SK-N-SH (cell line): ENCODE measurements at regions not wholly inside any gene's neighbourhood (a gene's known extent, or its start where the extent isn't known, plus 50 kb on each side); places are given as distances from the start of the nearest gene placed in this dataset.

Experiments used
- CTCF ChIA-PET: fragments of 300-600, 350-600 bp; formaldehyde crosslinking; extraction: SDS; loops from one replicate; lab custom pipeline; 2021; lab: Yijun Ruan, JAX
- POLR2A ChIA-PET: fragments of 350-600 bp; sonication (Branson Sonifier 250); formaldehyde crosslinking; extraction: SDS; loops from one replicate; lab custom pipeline; 2020; ENCODE audit warnings: antibody characterized with exemption, inconsistent platforms; lab: Yijun Ruan, JAX
- DNase-seq: peaks from one replicate; pipeline ENCODE4 v3.0.0; 2012
- H2AFZ ChIP-seq: fragments of 200-600 bp; sonication (generic); 2 replicates; pipeline ENCODE4 v1.8.1; 2016; ENCODE audit warnings: antibody characterized with exemption, mild to moderate bottlenecking, low read depth
- H3F3A ChIP-seq: fragments of 200-600 bp; sonication (generic); replicated peaks from 2 replicates; pipeline ENCODE3; 2016; ENCODE audit warnings: antibody characterized with exemption, mild to moderate bottlenecking; ENCODE audit not compliant: insufficient read depth
- H3K27ac ChIP-seq, 2 experiments: fragments of 200-500 bp in 1 of 2; fragments of 200-600 bp in 1 of 2; sonication (Bioruptor generic) in 1 of 2; sonication (generic), shearing (Covaris generic) in 1 of 2; 2 replicates each; pipeline versions ENCODE4 v1.5.1 to v1.6.1; 2014 to 2016; ENCODE audit warnings: low read depth in 2 of 2, inconsistent platforms in 1 of 2, low read length in 1 of 2, mild to moderate bottlenecking in 1 of 2, mixed read lengths in 1 of 2
- H3K27me3 ChIP-seq: fragments of 200-600 bp; sonication (generic), shearing (Covaris generic); 2 replicates; pipeline ENCODE4 v1.6.1; 2016; ENCODE audit warnings: mixed run types; ENCODE audit not compliant: insufficient read depth
- H3K36me3 ChIP-seq, 2 experiments: fragments of 200-500 bp in 1 of 2; fragments of 200-600 bp in 1 of 2; sonication (Bioruptor generic) in 1 of 2; sonication (generic) in 1 of 2; replicated peaks in 1 of 2; 2 replicates each; pipeline versions ENCODE3 to v1.5.1; 2014 to 2016; ENCODE audit warnings: low read length in 1 of 2, mild to moderate bottlenecking in 1 of 2; ENCODE audit not compliant: insufficient read depth in 2 of 2, control insufficient read depth in 1 of 2
- H3K4me1 ChIP-seq, 2 experiments: fragments of 200-500 bp in 1 of 2; fragments of 200-600 bp in 1 of 2; sonication (Bioruptor generic) in 1 of 2; sonication (generic), shearing (Covaris generic) in 1 of 2; 2 replicates each; pipeline versions ENCODE4 v1.5.1 to v1.6.1; 2014 to 2016; ENCODE audit warnings: low read depth in 1 of 2, low read length in 1 of 2, mixed run types in 1 of 2; ENCODE audit not compliant: insufficient read depth in 2 of 2, control insufficient read depth in 1 of 2
- H3K4me2 ChIP-seq: fragments of 200-600 bp; sonication (generic), shearing (Covaris generic); 2 replicates; pipeline ENCODE4 v1.6.1; 2017; ENCODE audit warnings: mixed run types
- H3K4me3 ChIP-seq, 2 experiments: fragments of 200-500 bp in 1 of 2; fragments of 200-600 bp in 1 of 2; sonication (Bioruptor generic) in 1 of 2; sonication (generic), shearing (Covaris generic) in 1 of 2; 2 replicates each; pipeline versions ENCODE4 v1.5.1 to v1.8.1; 2014 to 2016; ENCODE audit warnings: low read depth in 2 of 2, inconsistent platforms in 1 of 2, low read length in 1 of 2, mild to moderate bottlenecking in 1 of 2, mixed read lengths in 1 of 2, moderate library complexity in 1 of 2
- H3K79me2 ChIP-seq: fragments of 200-600 bp; sonication (generic); 2 replicates; pipeline ENCODE4 v1.8.1; 2017; ENCODE audit warnings: mild to moderate bottlenecking; ENCODE audit not compliant: insufficient read depth
- H3K9ac ChIP-seq: fragments of 200-600 bp; sonication (generic); 2 replicates; pipeline ENCODE4 v1.6.1; 2017; ENCODE audit warnings: mixed run types
- H3K9me2 ChIP-seq: fragments of 200-600 bp; sonication (generic); 2 replicates; pipeline ENCODE4 v1.6.1; 2017; ENCODE audit warnings: mixed run types
- H3K9me3 ChIP-seq: fragments of 200-600 bp; sonication (generic); 2 replicates; pipeline ENCODE4 v1.6.1; 2017; ENCODE audit warnings: mixed run types, mild to moderate bottlenecking, moderate library complexity
- H4K20me1 ChIP-seq: fragments of 200-600 bp; sonication (generic); 2 replicates; pipeline ENCODE4 v1.6.1; 2017; ENCODE audit warnings: mild to moderate bottlenecking, mixed run types; ENCODE audit not compliant: insufficient read depth
- CTCF ChIP-seq: fragments of 200-600 bp; sonication (generic); IDR thresholded peaks from 2 replicates; pipeline ENCODE4 v1.6.1; 2017; ENCODE audit warnings: antibody characterized with exemption, mild to moderate bottlenecking, moderate library complexity
- ELF1 ChIP-seq: IDR thresholded peaks from 2 replicates; pipeline ENCODE4 v1.4.0; 2012
- EP300 ChIP-seq, 2 experiments: IDR thresholded peaks; 2 replicates each; pipeline versions ENCODE4 v1.4.0 to v1.6.1; 2012; ENCODE audit warnings: borderline replicate concordance in 1 of 2, low read depth in 1 of 2, low read length in 1 of 2
- FOXJ3 ChIP-seq: sonication (generic); formaldehyde crosslinking; IDR thresholded peaks from 2 replicates; pipeline ENCODE4 v1.5.1; 2020; ENCODE audit warnings: mild to moderate bottlenecking, missing genetic modification reagents
- FOXM1 ChIP-seq: IDR thresholded peaks from 2 replicates; pipeline ENCODE4 v1.4.0; 2012; ENCODE audit warnings: low read depth, mild to moderate bottlenecking
- GABPA ChIP-seq: IDR thresholded peaks from 2 replicates; pipeline ENCODE4 v1.4.0; 2012; ENCODE audit warnings: low read depth, mild to moderate bottlenecking
- JUND ChIP-seq: IDR thresholded peaks from 2 replicates; pipeline ENCODE4 v1.4.0; 2012
- MAX ChIP-seq: IDR thresholded peaks from 2 replicates; pipeline ENCODE4 v1.4.0; 2012; ENCODE audit warnings: low read depth
- NFIC ChIP-seq: IDR thresholded peaks from 2 replicates; pipeline ENCODE4 v1.4.0; 2012; ENCODE audit warnings: borderline replicate concordance
- RAD21 ChIP-seq: IDR thresholded peaks from 2 replicates; pipeline ENCODE4 v1.6.1; 2012; ENCODE audit warnings: mild to moderate bottlenecking, low read length
- SMC3 ChIP-seq: IDR thresholded peaks from 2 replicates; pipeline ENCODE4 v1.6.1; 2012; ENCODE audit warnings: low read depth, low read length, improper control_type of control experiment
- TEAD4 ChIP-seq: IDR thresholded peaks from 2 replicates; pipeline ENCODE4 v1.4.0; 2012; ENCODE audit warnings: mild to moderate bottlenecking, borderline replicate concordance; ENCODE audit not compliant: insufficient read depth
- USF1 ChIP-seq: IDR thresholded peaks from 2 replicates; pipeline ENCODE4 v1.4.0; 2012; ENCODE audit warnings: low read depth, borderline replicate concordance
- USF2 ChIP-seq: fragments of 150-350 bp; IDR thresholded peaks from 2 replicates; pipeline ENCODE4 v1.6.1; 2017; ENCODE audit warnings: antibody characterized with exemption, low read length, low read depth, borderline replicate concordance
- WGBS: methylation state at CpG from one replicate; pipeline ENCODE4 v1.1.6; 2017; ENCODE audit warnings: low lambda C conversion rate; 5-methylcytosine and 5-hydroxymethylcytosine counted together
- TF ChIP-seq, protein P1 (sequence below): IDR thresholded peaks from 2 replicates; pipeline ENCODE4; 2012

DNA sequence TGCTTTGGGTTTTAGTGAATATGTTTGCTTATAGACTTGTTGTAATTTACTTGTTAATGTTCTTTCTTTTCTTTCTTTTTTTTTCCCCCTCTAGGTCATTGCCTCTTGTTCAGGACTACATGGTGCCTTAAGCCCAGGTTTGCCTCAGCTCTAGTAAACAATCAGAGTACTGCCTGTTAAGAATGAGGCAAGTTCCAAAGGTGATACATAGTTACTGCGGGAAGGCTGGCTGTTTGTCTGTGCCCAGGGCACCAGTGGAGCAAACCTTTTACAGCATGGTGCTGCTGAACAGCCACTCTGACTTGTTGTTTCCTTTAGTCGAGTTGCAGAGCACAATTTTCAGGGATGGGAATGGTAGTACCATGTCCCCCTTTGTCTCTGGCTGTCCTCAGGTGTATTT, 517.2 kb downstream of the NYAP2 start:
- Histone ChIP-seq H2AFZ (no peak overlapping the region), H3K27me3 (no peaks in the 10 kb centered on the region), H3K9ac (no peak overlapping the region), H3K4me3 (no peak overlapping the region), H3K4me1 (no peaks in the 10 kb centered on the region), H3K79me2 (no peaks in the 10 kb centered on the region), H3K9me2 (no peaks in the 10 kb centered on the region), H4K20me1 (no peaks in the 10 kb centered on the region), H3K4me2 (no peak overlapping the region), H3K36me3 (no peaks in the 10 kb centered on the region), H3K27ac (no peak overlapping the region), H3F3A (no peaks in the 10 kb centered on the region), H3K9me3 (no peaks in the 10 kb centered on the region)
- POLR2A ChIA-PET: no interaction called here
- WGBS: 13% methylated on average over 2 of the region's 2 CpGs
- CTCF ChIA-PET: interaction anchor here (0.6 kb wide), 1 partner anchor 28 kb away, joined by 3 read pairs; no protein-coding TSS in a partner anchor
- no peak for DNase-seq
- TF ChIP-seq FOXM1: no peak
- no peak for TF ChIP-seq TEAD4
- no peak for TF ChIP-seq RAD21
- TF ChIP-seq, protein P1, sequence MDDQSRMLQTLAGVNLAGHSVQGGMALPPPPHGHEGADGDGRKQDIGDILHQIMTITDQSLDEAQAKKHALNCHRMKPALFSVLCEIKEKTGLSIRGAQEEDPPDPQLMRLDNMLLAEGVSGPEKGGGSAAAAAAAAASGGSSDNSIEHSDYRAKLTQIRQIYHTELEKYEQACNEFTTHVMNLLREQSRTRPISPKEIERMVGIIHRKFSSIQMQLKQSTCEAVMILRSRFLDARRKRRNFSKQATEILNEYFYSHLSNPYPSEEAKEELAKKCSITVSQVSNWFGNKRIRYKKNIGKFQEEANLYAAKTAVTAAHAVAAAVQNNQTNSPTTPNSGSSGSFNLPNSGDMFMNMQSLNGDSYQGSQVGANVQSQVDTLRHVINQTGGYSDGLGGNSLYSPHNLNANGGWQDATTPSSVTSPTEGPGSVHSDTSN: no peak
- no peak for TF ChIP-seq SMC3
- no peak for TF ChIP-seq EP300 (IDR thresholded peaks at IDR 0.05; ENCODE audit: borderline replicate concordance in 1 of 2, low read depth in 1 of 2, low read length in 1 of 2)
- TF ChIP-seq JUND: no peak
- TF ChIP-seq USF1: no peak
- no peak for TF ChIP-seq GABPA
- TF ChIP-seq CTCF: no peak
- TF ChIP-seq MAX: no peak
- no peak for TF ChIP-seq ELF1
- TF ChIP-seq USF2: no peak
- no peak for TF ChIP-seq FOXJ3 (CRISPR knock-in tag)
- no peak for TF ChIP-seq NFIC
